NCI-H82 (cell line): ENCODE measurements at regions not wholly inside any gene's neighbourhood (a gene's known extent, or its start where the extent isn't known, plus 50 kb on each side); places are given as distances from the start of the nearest gene placed in this dataset.
"Not testable (repeated sequence)": the region's sequence is repeated elsewhere in the genome, so short reads cannot be mapped to it uniquely, and the experiment has no call there.

Experiments
- DNase-seq: peaks from one replicate; lab custom pipeline; 2025; lab: John Stamatoyannopoulos, UW

GRCh38 chr7:82566752-82567151 is 123.2 kb upstream of the CACNA2D1 start:
- DNase-seq, result peak; percentile 46

GRCh38 chr7:82562716-82563404 is 119.3 kb upstream of the CACNA2D1 start:
- no peak for DNase-seq

- DNase-seq, result peak; percentile 98
These were observed 115.7 kb upstream of the CACNA2D1 start for GRCh38 chr7:82559193-82559805.

GRCh38 chr7:82549616-82550285 is 106.2 kb upstream of the CACNA2D1 start:
- DNase-seq, result no peak

GRCh38 chr7:82548141-82548688 is 104.6 kb upstream of the CACNA2D1 start:
- DNase-seq, result no peak

GRCh38 chr7:82542665-82543064 is 99.1 kb upstream of the CACNA2D1 start:
- DNase-seq, result no peak

GRCh38 chr7:82539969-82540368 is 96.4 kb upstream of the CACNA2D1 start:
- DNase-seq, result no peak

GRCh38 chr7:82534684-82535083 is 91.1 kb upstream of the CACNA2D1 start:
- DNase-seq, result no peak

- peak; percentile 96 for DNase-seq
These were observed 86.8 kb upstream of the CACNA2D1 start for GRCh38 chr7:82530361-82530760.

- DNase-seq, result no peak
These were observed 85.2 kb upstream of the CACNA2D1 start for GRCh38 chr7:82528577-82529310.

GRCh38 chr7:82527851-82528250 is 84.3 kb upstream of the CACNA2D1 start:
- DNase-seq, result no peak

GRCh38 chr7:82521906-82522445 is 78.4 kb upstream of the CACNA2D1 start:
- DNase-seq, result no peak

GRCh38 chr7:82517050-82517449 is 73.5 kb upstream of the CACNA2D1 start:
- no peak for DNase-seq

- DNase-seq, result no peak
These were observed 68.0 kb upstream of the CACNA2D1 start for GRCh38 chr7:82511542-82511941.

- DNase-seq, result no peak
These were observed 64.5 kb upstream of the CACNA2D1 start for GRCh38 chr7:82507976-82508677.

GRCh38 chr7:82507365-82507975 is 63.9 kb upstream of the CACNA2D1 start:
- no peak for DNase-seq

GRCh38 chr7:82506702-82507101 is 63.1 kb upstream of the CACNA2D1 start:
- no peak for DNase-seq

- no peak for DNase-seq
These were observed 62.6 kb upstream of the CACNA2D1 start for GRCh38 chr7:82506208-82506607.

GRCh38 chr7:82501346-82501745 is 57.8 kb upstream of the CACNA2D1 start:
- DNase-seq, result no peak

- not testable (repeated sequence) for DNase-seq
These were observed 56.0 kb upstream of the CACNA2D1 start for GRCh38 chr7:82499546-82499945.

GRCh38 chr7:82494420-82494819 is 50.8 kb upstream of the CACNA2D1 start:
- no peak for DNase-seq
